M059J (cell line): ENCODE measurements at regions not wholly inside any gene's neighbourhood (a gene's known extent, or its start where the extent isn't known, plus 50 kb on each side); places are given as distances from the start of the nearest gene placed in this dataset.
"Not testable (repeated sequence)": the region's sequence is repeated elsewhere in the genome, so short reads cannot be mapped to it uniquely, and the experiment has no call there.

ENCODE experiments used
- DNase-seq: peaks from one replicate; pipeline ENCODE4 v3.0.0-alpha.2; 2012; ENCODE audit warnings: low read depth

DNA sequence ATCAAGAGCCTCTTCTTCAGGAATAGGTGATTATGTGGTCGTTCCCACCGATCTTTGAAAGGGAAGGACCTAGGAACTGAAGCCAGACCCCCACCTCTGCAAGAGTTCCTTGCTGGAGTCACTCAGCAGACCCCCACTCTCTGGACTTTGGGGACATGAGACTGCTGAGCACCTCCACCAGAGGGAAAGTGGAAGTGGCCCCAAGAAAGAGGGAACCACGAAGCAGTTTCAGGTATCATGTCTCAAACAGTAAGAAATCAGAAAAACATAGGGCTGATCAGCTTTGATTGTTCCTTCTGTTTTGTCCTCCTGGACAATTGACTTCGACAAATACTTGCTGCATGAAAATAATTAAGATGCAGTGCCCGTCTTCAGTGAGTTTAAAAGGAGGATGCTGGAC, 84.2 kb upstream of the ADORA2B start:
- not testable (repeated sequence) for DNase-seq

DNA sequence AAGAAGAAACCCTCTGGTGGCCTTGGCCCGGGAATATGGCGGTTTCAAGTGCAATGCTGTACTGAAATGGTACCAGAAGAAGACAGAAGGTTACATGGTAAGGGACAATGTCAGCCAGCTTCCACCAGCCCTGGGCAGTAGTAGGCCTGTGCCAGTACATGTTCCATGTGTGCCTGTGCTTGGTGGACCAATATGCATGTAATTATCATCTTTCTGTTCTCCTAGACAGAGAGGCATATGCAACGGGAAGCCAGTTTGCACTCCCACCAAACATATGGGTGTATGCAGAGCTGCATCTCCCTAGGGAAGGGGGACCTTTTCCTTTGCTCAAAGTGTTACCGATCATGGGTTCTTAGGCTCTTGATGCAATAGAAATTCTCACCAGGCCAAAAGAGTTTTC, 80.9 kb upstream of the ADORA2B start:
- DNase-seq: not testable (repeated sequence)

DNA sequence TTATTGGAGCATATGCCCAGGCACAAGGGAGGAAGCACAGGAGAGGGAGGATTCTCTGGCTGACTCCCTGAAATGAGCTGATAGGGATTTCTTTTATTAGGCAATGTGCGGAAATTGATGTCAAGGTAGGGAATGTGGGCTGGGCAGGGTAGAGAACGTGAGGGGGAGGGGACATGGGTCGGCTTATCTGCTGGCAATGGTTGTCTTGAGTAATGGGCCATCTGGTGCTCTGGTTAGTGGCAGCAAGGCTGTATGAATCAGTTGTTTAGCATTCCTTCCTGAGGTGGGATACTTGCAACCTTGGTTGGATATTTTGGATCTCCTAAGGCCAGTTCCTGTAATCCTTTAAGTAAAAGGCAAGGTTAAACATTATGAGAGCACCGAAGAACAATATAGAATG, 80.5 kb upstream of the ADORA2B start:
- not testable (repeated sequence) for DNase-seq

DNA sequence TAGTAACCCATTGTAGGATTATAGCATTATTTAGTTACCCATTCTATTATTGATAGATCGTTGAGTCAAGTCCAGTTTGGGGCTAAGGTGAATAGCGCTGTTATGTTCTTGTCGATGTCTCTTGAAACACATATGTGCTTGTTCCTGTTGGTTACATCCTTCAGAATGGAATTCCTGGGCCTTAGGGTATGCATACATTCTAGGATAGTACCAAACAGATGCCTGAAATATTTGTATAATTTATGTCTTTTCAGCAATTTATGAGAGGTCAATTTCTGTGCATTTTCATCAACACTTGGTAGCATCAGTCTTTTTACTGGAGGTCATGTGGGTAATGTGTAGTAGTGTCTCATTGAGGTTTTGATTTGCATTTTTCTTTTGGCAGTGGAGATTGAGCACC, 78.9 kb upstream of the ADORA2B start:
- not testable (repeated sequence) for DNase-seq

DNA sequence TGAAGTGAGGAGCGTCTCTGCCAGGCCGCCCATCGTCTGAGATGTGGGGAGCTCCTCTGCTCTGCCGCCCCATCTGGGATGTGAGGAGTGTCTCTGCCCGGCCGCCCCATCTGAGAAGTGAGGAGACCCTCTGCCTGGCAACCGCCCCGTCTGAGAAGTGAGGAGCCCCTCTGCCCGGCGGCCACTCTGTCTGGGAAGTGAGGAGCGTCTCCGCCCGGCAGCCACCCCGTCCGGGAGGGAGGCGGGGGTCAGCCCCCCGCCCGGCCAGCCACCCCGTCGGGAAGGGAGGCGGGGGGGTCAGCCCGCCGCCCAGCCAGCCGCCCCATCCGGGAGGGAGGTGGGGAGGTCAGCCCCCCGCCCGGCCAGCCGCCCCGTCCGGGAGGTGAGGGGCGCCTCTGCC, 77.6 kb upstream of the ADORA2B start:
- not testable (repeated sequence) for DNase-seq

DNA sequence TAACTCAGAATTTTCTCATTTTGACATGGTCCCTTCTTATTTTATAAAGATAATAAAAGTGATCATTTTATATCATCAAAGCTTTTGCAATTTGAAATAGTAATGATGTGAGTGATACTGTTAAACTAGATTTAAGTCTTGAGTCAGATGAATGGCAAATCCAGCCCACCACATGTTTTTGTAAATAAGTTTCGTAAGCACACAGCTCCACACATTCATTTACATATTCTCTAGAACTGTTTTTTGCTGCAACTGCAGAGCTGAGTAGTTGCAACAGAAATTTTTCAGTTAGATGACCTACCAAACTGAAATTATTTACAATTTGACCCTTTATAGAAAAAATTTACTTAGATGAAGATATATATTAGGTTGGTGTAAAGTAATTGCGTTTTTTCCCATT, 75.1 kb upstream of the ADORA2B start:
- not testable (repeated sequence) for DNase-seq

DNA sequence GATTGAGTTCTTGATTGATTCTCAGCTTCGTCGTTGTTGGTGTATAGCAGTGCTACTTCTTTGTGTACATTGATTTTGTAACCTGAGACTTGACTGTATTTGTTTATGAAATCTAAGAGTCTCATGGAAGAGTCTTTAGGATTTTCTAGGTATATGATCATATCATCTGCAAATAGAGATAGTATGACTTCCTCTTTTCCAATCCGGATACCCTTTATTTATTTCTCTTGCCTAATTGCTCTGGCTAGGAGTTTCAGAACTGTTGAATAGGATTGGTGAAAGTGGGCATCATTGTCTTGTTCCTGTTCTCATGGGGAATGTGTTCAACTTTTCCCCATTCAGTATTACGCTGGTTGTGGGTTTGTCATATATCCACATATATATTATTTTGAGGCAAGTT, 72.3 kb upstream of the ADORA2B start:
- not testable (repeated sequence) for DNase-seq

DNA sequence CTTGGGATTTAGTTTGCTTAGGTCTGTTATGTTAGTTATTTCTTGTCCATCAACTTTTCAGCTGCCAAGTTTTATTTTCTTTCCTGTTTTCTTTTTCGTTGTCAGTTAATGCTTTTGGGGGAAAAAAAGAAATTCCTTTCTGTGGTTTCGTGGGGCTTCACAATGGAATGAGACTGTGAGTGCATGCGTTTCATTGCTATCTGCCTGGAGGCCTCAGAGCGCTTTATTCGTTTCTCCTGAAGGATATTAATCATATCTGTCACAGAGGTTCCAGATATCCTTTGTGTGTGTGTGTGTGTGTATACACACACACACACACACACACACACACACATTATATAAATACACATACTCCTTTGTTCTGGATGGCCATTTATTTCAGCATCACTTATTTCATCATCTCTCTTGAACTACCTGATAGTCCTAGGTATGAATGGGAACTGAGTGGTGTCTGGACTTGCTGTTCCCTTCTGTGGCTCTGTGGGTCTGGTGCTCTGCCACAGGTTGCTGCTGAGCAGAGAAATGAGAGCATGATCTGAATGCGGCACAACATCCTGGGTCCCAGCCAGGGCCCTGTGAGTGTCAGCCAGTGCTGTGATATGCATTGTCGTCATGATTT, 66.9 kb upstream of the ADORA2B start:
- DNase-seq: peak; percentile 44

DNA sequence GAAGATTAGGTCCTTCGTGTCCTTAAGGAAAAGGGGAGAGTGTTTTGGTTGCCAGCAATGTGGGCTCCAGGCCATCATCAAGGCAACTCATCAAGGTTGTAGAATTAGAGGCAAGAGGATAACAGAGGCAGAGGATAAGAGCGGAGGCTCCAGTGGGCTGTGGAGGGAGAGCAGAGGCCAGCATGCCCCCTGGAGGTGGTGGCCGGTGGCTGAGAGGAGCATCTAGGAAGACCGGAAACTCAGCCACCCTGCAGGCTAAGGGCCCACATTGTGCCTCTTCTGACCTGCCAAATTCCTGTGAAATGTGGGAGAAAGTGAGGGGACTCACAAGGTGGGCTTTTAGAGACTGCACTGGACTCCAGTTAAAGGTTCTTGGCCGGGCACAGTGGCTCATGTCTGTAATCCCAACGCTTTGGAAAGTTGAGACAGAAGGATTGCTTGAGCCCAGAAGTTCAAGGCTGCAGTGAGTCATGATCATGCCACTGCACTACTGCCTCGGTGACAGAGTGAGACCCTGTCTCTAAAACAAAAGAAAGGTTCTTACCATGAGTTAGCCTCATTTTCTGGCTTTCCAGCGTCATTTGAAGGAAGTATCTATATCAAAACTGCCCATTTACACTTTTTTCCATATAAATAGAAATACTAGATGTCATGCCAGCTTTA, 62.7 kb upstream of the ADORA2B start:
- DNase-seq: no peak

DNA sequence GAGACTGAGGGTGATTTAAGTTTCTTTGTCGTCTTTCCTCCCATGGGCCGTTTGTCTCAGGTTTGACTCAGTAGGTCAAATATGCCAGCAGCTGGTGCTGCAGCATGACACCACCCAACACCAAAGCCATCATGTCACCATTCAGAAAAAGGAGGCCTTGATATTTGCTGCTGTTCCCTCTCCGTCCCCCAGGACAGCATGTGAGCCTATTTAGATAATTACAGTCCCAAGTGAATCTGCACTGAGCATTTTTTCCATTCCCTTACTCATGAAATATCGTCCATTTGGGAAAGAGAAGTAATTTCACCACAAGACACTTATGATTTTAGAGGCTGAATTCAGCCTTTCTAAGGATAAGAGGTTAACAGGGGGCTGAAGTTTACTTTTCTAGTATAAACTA, 62.2 kb upstream of the ADORA2B start:
- DNase-seq: no peak

DNA sequence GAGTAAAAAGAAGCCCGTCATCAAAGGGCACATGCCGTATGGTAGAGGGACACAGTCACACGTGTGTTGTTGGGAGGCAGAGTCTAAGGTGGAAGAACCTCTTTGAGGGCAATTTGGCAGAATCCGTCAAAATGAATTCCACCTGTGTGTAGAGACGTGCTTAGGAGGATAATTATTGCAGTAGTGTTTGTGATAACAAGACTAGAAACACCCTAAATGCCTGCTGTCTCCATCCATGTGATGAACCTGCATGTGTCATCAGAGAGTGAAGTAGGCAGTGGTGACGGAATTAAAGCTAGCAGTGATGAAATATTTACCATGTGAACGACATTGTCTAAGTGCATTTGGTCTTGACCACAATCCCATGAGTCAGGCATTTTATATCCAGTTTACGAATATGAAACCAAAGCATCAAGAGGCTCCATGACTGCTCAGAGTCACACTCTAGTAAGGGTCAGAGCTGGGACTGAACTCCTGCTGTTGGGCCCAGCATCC, 61.3 kb upstream of the ADORA2B start:
- peak; percentile 92 for DNase-seq

DNA sequence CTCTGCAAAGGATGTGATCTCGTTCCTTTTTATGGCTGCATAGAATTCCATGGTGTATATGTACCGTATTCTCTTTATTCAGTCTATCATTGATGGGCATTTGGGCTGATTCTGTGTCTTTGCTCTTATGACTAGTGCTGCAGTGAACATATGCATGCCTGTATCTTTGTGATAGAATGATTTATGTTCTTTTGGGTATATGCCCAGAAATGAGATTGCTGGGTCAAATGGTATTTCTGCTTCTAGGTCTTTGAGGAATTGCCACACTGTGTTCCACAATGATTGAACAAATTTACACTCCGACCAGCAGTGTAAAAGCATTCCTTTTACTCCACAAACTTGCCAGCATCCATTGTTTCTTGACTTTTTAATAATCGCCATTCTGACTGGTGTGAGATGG, 60.2 kb upstream of the ADORA2B start:
- peak; percentile 71 for DNase-seq

DNA sequence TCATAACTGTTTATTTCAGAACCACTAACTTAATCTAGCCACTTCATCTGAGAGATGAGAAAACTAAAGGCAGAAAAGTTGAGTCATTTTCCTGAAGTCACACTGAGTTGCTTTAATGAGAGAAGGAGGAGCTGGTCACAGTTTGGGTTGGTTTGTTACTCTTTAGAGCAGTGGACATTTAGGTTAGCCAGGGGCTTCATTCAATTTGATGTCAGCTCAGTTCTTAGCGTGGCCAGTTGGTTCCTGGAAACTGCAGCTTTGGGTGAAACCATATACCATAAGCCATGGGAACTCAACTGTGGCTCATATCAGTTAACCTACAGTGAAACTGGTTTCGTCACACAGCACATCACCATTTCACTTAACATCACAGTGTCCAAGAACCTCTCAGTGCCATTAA, 59.2 kb upstream of the ADORA2B start:
- peak; percentile 64 for DNase-seq

DNA sequence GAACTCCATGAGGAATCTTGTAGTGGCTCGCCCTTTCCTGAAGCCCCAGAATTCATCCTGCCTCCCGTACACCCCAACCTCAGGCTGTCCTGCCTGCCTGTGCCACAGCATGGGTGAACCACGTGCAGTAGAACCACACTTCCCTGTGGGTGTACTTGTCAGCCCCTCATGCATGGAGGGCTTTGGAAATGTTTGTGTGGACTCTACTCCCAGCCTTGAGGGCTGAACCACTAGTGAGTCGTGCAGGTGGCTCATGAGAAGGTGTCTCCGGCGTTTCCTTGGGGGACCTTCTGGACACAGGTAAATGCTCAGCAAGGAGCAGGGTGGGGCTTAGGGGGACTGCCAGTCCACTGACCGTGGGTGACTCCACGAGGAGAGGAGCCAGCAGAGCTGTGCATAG, 58.7 kb upstream of the ADORA2B start:
- DNase-seq: no peak

DNA sequence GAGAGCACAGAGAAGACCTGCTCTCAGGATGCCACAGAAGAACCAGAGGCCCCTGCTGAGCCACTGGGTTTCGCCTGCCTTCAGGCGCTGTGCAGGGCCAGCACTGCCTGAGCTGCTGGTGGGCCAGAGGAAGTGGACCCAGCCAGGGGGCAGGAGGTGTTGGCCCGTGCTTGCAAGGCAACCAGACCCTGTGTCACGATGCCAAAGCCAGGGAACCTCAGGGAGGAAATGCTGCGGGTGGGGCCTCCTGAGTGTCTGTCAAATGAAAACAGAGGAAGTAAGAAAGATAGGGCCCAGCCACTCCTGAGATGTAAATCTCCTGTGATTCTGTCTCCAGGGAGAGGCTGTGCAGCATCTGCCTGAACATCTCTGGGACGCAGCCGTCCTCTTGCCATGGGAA, 58.1 kb upstream of the ADORA2B start:
- DNase-seq: no peak

DNA sequence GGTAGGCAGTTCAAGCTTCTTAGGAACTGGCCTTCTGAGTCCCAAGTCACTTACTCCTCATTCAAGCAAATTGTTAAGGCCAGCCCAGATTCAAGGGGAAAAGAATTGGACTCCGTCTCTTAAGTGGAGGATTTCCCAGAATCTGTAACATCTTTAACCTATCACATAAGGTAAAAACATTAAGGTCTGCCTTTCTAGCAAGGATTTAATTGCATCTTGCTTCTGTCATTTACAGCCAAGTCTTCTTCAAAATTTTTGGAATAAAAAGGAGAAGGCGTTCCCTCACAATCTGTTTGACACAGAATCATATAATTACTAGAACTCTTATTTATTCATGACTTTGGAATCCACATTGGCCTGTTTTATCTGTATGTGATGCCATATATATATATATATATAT, 56.5 kb upstream of the ADORA2B start:
- DNase-seq: no peak

DNA sequence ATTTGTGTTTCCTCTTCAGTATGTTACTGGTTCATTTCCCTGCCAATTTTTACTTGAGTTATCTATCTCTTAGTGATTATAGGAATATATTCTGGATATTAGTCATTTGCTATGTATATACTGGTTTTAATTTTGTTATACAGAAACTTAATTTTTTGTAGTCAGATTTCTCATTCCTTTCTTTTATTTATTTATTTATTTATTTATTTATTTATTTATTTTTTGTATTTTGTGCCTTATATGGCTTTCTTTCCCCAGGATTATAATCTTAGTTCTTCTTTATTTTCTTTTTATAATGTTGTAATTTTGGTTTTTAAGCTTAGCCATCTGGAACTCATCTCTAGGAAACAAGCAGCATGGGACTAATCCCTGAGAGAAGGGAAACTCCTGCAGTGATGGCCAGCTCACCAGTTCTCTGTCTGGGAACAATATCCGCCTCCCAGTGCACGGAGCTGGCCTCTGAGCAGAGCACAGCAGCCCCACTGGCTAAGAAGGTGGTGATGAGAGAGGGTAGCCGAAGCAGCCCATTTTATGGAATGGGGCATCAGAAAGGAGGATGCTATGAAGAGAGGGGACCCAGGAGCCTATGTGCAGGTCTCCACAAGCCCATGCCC, 54.5 kb upstream of the ADORA2B start:
- no peak for DNase-seq

DNA sequence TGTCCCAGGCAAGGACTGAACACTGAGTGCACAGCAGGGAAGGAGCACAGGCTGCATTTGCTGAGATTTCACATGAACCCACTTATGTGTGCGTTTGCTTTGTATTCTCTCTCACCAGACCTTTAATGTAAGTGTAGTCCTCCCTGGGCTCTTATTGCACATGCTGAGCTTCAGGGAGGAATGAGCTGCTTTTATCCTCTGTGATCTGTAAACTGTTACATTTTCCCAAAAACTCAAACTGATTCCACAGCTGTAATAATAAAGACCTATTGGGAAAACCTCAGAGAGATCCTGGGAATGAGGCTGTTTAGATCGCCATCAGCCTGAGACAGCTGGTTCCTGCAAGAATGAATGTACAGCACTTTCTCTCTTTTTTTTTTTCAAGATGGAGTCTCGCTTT, 53.6 kb upstream of the ADORA2B start:
- DNase-seq: no peak

DNA sequence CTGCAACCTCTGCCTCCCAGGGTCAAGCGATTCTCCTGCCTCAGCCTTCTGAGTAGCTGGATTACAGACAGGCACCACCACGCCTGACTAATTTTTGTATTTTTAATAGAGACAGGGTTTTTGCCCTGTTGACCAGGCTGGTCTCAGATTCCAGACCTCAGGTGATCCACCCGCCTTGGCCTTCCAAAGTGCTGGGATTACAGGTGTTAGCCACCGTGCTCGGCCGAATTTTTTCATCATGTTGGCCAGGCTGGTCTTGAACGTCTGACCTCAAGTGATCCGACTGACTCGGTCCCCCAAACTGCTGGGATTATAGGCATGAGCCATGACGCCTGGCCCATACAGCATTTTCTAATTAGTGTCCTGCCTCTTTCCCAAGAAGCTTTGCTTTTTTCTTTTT, 52.7 kb upstream of the ADORA2B start:
- no peak for DNase-seq

DNA sequence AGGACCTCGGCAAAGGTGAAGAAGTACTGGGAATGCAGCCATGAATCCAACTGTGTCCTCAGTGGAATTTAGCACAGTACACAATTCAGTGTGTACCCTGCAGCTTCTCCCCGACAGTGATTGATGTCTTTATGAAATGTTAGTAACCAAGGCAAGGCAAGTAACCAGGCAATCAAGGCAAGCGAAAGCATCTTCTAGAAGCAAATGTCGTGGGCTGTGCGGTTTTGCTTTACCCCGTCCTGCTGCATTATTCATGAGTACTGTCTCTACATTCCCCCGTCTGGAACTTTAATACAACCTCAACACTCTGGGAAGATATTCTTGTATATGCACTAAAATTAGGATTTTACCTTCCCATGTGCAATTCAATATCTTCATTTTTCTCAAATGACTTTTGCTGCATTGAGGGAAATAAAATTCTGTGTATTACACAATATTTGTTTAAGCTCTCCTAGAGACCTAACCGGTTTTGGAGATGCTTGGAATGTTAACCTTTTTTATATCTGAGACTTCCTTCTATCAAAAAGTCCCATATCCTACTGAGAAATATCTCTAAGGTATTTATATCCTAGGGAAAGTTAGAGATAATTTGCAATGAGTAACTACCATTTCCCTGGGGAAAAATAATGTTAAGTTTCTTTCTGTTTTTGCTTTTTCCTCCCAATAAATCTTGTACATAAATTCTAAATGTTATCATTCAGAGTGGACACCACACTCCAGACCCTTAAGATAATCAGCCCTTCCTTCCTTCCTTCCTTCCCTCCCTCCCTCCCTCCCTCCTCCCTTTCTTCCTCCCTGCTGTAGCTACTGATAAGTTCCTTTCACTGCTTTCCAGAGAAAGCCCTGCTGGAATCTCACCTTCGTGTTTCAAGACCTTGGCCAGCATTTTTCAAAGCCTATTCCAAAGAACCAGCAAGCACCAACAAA, 51.9 kb upstream of the ADORA2B start:
- DNase-seq: peak; percentile 62

DNA sequence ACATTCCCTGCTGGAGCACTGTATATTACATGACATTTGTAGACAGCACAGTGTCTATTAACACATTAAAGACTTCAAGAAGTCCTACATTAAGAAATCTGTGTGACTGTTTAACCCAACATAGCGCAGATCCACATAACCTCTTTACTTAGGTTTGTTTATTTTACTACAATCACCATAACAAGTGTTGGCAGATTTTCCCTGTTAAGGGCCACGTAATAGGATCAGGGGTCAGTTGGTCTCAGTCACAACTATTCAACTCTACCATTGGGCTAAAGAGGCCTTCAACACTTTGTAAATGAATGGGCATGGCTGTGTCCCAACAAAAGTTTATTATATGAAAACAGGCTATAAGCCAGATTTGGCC, 51.3 kb upstream of the ADORA2B start:
- peak; percentile 72 for DNase-seq

DNA sequence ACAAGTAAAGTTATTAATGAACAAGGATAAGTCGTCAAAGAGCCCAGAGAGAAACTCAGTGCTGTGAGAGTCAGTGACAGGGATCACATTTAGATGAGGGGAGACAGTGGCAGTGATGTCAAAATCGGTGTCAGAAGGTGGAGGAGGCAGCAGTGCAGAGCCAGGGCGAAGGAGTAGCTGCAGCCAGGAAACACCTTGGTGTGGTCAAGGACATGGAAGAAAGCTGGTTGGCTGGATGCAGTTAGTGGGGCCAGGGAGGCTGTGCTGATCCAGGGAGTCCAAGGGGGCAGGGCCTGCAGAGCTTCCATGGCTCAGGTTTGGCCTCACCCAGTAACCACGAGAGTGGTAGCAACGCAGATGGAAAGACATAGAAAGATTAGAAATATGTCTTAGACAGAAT, 50.7 kb upstream of the ADORA2B start:
- no peak for DNase-seq
